ENCODE measurements at regions not wholly inside any gene's neighbourhood (a gene's known extent, or its start where the extent isn't known, plus 50 kb on each side); places are given as distances from the start of the nearest gene placed in this dataset.
A peak's percentile ranks its signal among the peaks of the same experiment; 100 is the strongest.

GRCh38 chr12:124403273-124403672 is 108.4 kb downstream of the RFLNA start:
- Histone ChIP-seq H3K36me3 (ENCODE audit: control insufficient read depth, insufficient read depth, low read length) (peaks cover 85% of the 10 kb centered on the region), H3K4me3 (ENCODE audit: low read depth, low read length) (no peak overlapping the region), H3K27ac (ENCODE audit: low read depth, low read length) (no peak overlapping the region), H3K4me1 (ENCODE audit: control insufficient read depth, insufficient read depth, low read length) (peaks cover 65% of the 10 kb centered on the region), H3K27me3 (ENCODE audit: control insufficient read depth, insufficient read depth, low read length) (no peaks in the 10 kb centered on the region), H3K9me3 (ENCODE audit: control insufficient read depth, insufficient read depth, low read length) (no peaks in the 10 kb centered on the region)
- peak in 1 of 6 donors; percentile 57 for DNase-seq (ENCODE audit: low read depth in 4 of 6, low spot score in 6 of 6)
- WGBS (ENCODE audit: insufficient coverage) = 53% methylated on average over 7 of the region's 9 CpGs

GRCh38 chr12:124402248-124403066 is 107.6 kb downstream of the RFLNA start:
- no peak overlapping the region for H3K27ac ChIP-seq (ENCODE audit: low read depth, low read length)
- WGBS (ENCODE audit: insufficient coverage) = 33% methylated on average over 18 of the region's 23 CpGs
- H3K36me3 ChIP-seq (ENCODE audit: control insufficient read depth, insufficient read depth, low read length) = peaks cover 88% of the 10 kb centered on the region
- no peaks in the 10 kb centered on the region for H3K27me3 ChIP-seq (ENCODE audit: control insufficient read depth, insufficient read depth, low read length)
- DNase-seq (ENCODE audit: low read depth in 4 of 6, low spot score in 6 of 6) = peak in 1 of 6 donors; percentile 82
- H3K9me3 ChIP-seq (ENCODE audit: control insufficient read depth, insufficient read depth, low read length) = no peaks in the 10 kb centered on the region
- H3K4me1 ChIP-seq (ENCODE audit: control insufficient read depth, insufficient read depth, low read length) = peaks cover 73% of the 10 kb centered on the region
- no peak overlapping the region for H3K4me3 ChIP-seq (ENCODE audit: low read depth, low read length)

GRCh38 chr12:124401704-124402221 is 106.9 kb downstream of the RFLNA start:
- no peak overlapping the region for H3K4me3 ChIP-seq (ENCODE audit: low read depth, low read length)
- peaks cover 89% of the 10 kb centered on the region for H3K36me3 ChIP-seq (ENCODE audit: control insufficient read depth, insufficient read depth, low read length)
- H3K27ac ChIP-seq (ENCODE audit: low read depth, low read length) = no peak overlapping the region

GRCh38 chr12:124400124-124400523 is 105.2 kb downstream of the RFLNA start:
- no peak for DNase-seq (ENCODE audit: low read depth in 4 of 6, low spot score in 6 of 6)
- Histone ChIP-seq H3K9me3 (ENCODE audit: control insufficient read depth, insufficient read depth, low read length) (no peaks in the 10 kb centered on the region), H3K36me3 (ENCODE audit: control insufficient read depth, insufficient read depth, low read length) (peaks cover 92% of the 10 kb centered on the region), H3K27ac (ENCODE audit: low read depth, low read length) (no peak overlapping the region), H3K4me3 (ENCODE audit: low read depth, low read length) (no peak overlapping the region), H3K27me3 (ENCODE audit: control insufficient read depth, insufficient read depth, low read length) (no peaks in the 10 kb centered on the region), H3K4me1 (ENCODE audit: control insufficient read depth, insufficient read depth, low read length) (peaks cover 88% of the 10 kb centered on the region)
- WGBS (ENCODE audit: insufficient coverage) = 87% methylated on average over 10 of the region's 10 CpGs

More at GRCh38 chr12:124401704-124402221, 106.9 kb downstream of the RFLNA start:
- Histone ChIP-seq H3K4me1 (ENCODE audit: control insufficient read depth, insufficient read depth, low read length) (peaks cover 80% of the 10 kb centered on the region), H3K9me3 (ENCODE audit: control insufficient read depth, insufficient read depth, low read length) (no peaks in the 10 kb centered on the region), H3K27me3 (ENCODE audit: control insufficient read depth, insufficient read depth, low read length) (no peaks in the 10 kb centered on the region)
- DNase-seq (ENCODE audit: low read depth in 4 of 6, low spot score in 6 of 6) = peak in 1 of 6 donors; percentile 93
- WGBS (ENCODE audit: insufficient coverage) = 35% methylated on average over 8 of the region's 15 CpGs

GRCh38 chr12:124399622-124400021 is 104.7 kb downstream of the RFLNA start:
- DNase-seq (ENCODE audit: low read depth in 4 of 6, low spot score in 6 of 6) = peak in 1 of 6 donors; percentile 62
- no peaks in the 10 kb centered on the region for H3K27me3 ChIP-seq (ENCODE audit: control insufficient read depth, insufficient read depth, low read length)
- no peaks in the 10 kb centered on the region for H3K9me3 ChIP-seq (ENCODE audit: control insufficient read depth, insufficient read depth, low read length)
- H3K4me1 ChIP-seq (ENCODE audit: control insufficient read depth, insufficient read depth, low read length) = peaks cover 88% of the 10 kb centered on the region
- WGBS (ENCODE audit: insufficient coverage) = 74% methylated on average over 6 of the region's 11 CpGs
- no peak overlapping the region for H3K27ac ChIP-seq (ENCODE audit: low read depth, low read length)
- H3K36me3 ChIP-seq (ENCODE audit: control insufficient read depth, insufficient read depth, low read length) = peaks cover 93% of the 10 kb centered on the region
- no peak overlapping the region for H3K4me3 ChIP-seq (ENCODE audit: low read depth, low read length)

GRCh38 chr12:124398578-124399227 is 103.8 kb downstream of the RFLNA start:
- DNase-seq (ENCODE audit: low read depth in 4 of 6, low spot score in 6 of 6) = no peak
- Histone ChIP-seq H3K4me1 (ENCODE audit: control insufficient read depth, insufficient read depth, low read length) (peaks cover 88% of the 10 kb centered on the region), H3K27me3 (ENCODE audit: control insufficient read depth, insufficient read depth, low read length) (no peaks in the 10 kb centered on the region), H3K27ac (ENCODE audit: low read depth, low read length) (no peak overlapping the region), H3K36me3 (ENCODE audit: control insufficient read depth, insufficient read depth, low read length) (peaks cover 94% of the 10 kb centered on the region), H3K9me3 (ENCODE audit: control insufficient read depth, insufficient read depth, low read length) (no peaks in the 10 kb centered on the region), H3K4me3 (ENCODE audit: low read depth, low read length) (no peak overlapping the region)
- WGBS (ENCODE audit: insufficient coverage) = 76% methylated on average over 5 of the region's 15 CpGs

- peaks cover 88% of the 10 kb centered on the region for H3K4me1 ChIP-seq (ENCODE audit: control insufficient read depth, insufficient read depth, low read length)
- H3K4me3 ChIP-seq (ENCODE audit: low read depth, low read length) = no peak overlapping the region
- H3K36me3 ChIP-seq (ENCODE audit: control insufficient read depth, insufficient read depth, low read length) = peaks cover 96% of the 10 kb centered on the region
- no peaks in the 10 kb centered on the region for H3K9me3 ChIP-seq (ENCODE audit: control insufficient read depth, insufficient read depth, low read length)
- H3K27ac ChIP-seq (ENCODE audit: low read depth, low read length) = no peak overlapping the region
- no peak for DNase-seq (ENCODE audit: low read depth in 4 of 6, low spot score in 6 of 6)
- 85% methylated on average over 18 of the region's 22 CpGs for WGBS (ENCODE audit: insufficient coverage)
- no peaks in the 10 kb centered on the region for H3K27me3 ChIP-seq (ENCODE audit: control insufficient read depth, insufficient read depth, low read length)
These were observed 103.1 kb downstream of the RFLNA start for GRCh38 chr12:124397807-124398577.

- 62% methylated on average over 7 of the region's 7 CpGs for WGBS (ENCODE audit: insufficient coverage)
- H3K36me3 ChIP-seq (ENCODE audit: control insufficient read depth, insufficient read depth, low read length) = peaks cover 97% of the 10 kb centered on the region
- peaks cover 88% of the 10 kb centered on the region for H3K4me1 ChIP-seq (ENCODE audit: control insufficient read depth, insufficient read depth, low read length)
- no peak overlapping the region for H3K27ac ChIP-seq (ENCODE audit: low read depth, low read length)
- DNase-seq (ENCODE audit: low read depth in 4 of 6, low spot score in 6 of 6) = no peak
- no peaks in the 10 kb centered on the region for H3K27me3 ChIP-seq (ENCODE audit: control insufficient read depth, insufficient read depth, low read length)
- no peaks in the 10 kb centered on the region for H3K9me3 ChIP-seq (ENCODE audit: control insufficient read depth, insufficient read depth, low read length)
- H3K4me3 ChIP-seq (ENCODE audit: low read depth, low read length) = no peak overlapping the region
These were observed 102.4 kb downstream of the RFLNA start for GRCh38 chr12:124397399-124397679.

GRCh38 chr12:124396544-124397398 is 101.9 kb downstream of the RFLNA start:
- Histone ChIP-seq H3K27ac (ENCODE audit: low read depth, low read length) (no peak overlapping the region), H3K36me3 (ENCODE audit: control insufficient read depth, insufficient read depth, low read length) (peaks cover 97% of the 10 kb centered on the region)
- DNase-seq (ENCODE audit: low read depth in 4 of 6, low spot score in 6 of 6) = peak in 1 of 6 donors; percentile 43

More at GRCh38 chr12:124396544-124397398, 101.9 kb downstream of the RFLNA start:
- Histone ChIP-seq H3K4me1 (ENCODE audit: control insufficient read depth, insufficient read depth, low read length) (peaks cover 88% of the 10 kb centered on the region), H3K4me3 (ENCODE audit: low read depth, low read length) (no peak overlapping the region), H3K27me3 (ENCODE audit: control insufficient read depth, insufficient read depth, low read length) (no peaks in the 10 kb centered on the region), H3K9me3 (ENCODE audit: control insufficient read depth, insufficient read depth, low read length) (no peaks in the 10 kb centered on the region)
- 58% methylated on average over 27 of the region's 35 CpGs for WGBS (ENCODE audit: insufficient coverage)

All from spinal cord (tissue), 9 donors.